HG03025 (cell line): ENCODE measurements at regions not wholly inside any gene's neighbourhood (a gene's known extent, or its start where the extent isn't known, plus 50 kb on each side); places are given as distances from the start of the nearest gene placed in this dataset.
"Not testable (repeated sequence)": the region's sequence is repeated elsewhere in the genome, so short reads cannot be mapped to it uniquely, and the experiment has no call there.

Source experiments
- ATAC-seq: cut with Tn5 transposase; IDR thresholded peaks from one replicate; pipeline ENCODE4 v1.9.1; 2021; ENCODE audit warnings: mild to moderate bottlenecking, moderate library complexity; ENCODE audit not compliant: unreplicated experiment, low FRiP score

- not testable (repeated sequence) for ATAC-seq
These were observed 1662.7 kb upstream of the PABPC4L start for GRCh38 chr4:135864304-135864703.

GRCh38 chr4:135840781-135841180 is 1639.2 kb upstream of the PABPC4L start:
- no peak for ATAC-seq

- no peak for ATAC-seq
These were observed 1638.1 kb upstream of the PABPC4L start for GRCh38 chr4:135839712-135840111.

- ATAC-seq = no peak
These were observed 1637.3 kb upstream of the PABPC4L start for GRCh38 chr4:135838889-135839288.

- ATAC-seq = no peak
These were observed 1632.9 kb upstream of the PABPC4L start for GRCh38 chr4:135834471-135834870.

- ATAC-seq = no peak
These were observed 1631.9 kb upstream of the PABPC4L start for GRCh38 chr4:135833529-135833928.

GRCh38 chr4:135824759-135825296 is 1623.2 kb upstream of the PABPC4L start:
- ATAC-seq = no peak

GRCh38 chr4:135804785-135805184 is 1603.2 kb upstream of the PABPC4L start:
- no peak for ATAC-seq

- ATAC-seq = no peak
These were observed 1575.8 kb upstream of the PABPC4L start for GRCh38 chr4:135777361-135777760.

- no peak for ATAC-seq
These were observed 1574.3 kb upstream of the PABPC4L start for GRCh38 chr4:135775909-135776308.

GRCh38 chr4:135770505-135770904 is 1568.9 kb upstream of the PABPC4L start:
- no peak for ATAC-seq

- ATAC-seq = no peak
These were observed 1543.3 kb upstream of the PABPC4L start for GRCh38 chr4:135744928-135745327.

GRCh38 chr4:135741583-135741982 is 1540.0 kb upstream of the PABPC4L start:
- no peak for ATAC-seq

GRCh38 chr4:135739354-135739753 is 1537.8 kb upstream of the PABPC4L start:
- no peak for ATAC-seq

GRCh38 chr4:135735512-135735911 is 1533.9 kb upstream of the PABPC4L start:
- no peak for ATAC-seq

- no peak for ATAC-seq
These were observed 1530.9 kb upstream of the PABPC4L start for GRCh38 chr4:135732448-135732847.

- ATAC-seq = no peak
These were observed 1530.1 kb upstream of the PABPC4L start for GRCh38 chr4:135731682-135732081.

GRCh38 chr4:135724421-135724820 is 1522.8 kb upstream of the PABPC4L start:
- no peak for ATAC-seq

GRCh38 chr4:135718019-135718418 is 1516.4 kb upstream of the PABPC4L start:
- ATAC-seq = no peak

- no peak for ATAC-seq
These were observed 1503.8 kb upstream of the PABPC4L start for GRCh38 chr4:135705343-135705742.

- ATAC-seq = no peak
These were observed 1492.5 kb upstream of the PABPC4L start for GRCh38 chr4:135694066-135694465.

GRCh38 chr4:135684001-135684400 is 1482.4 kb upstream of the PABPC4L start:
- no peak for ATAC-seq

GRCh38 chr4:135672202-135672601 is 1470.6 kb upstream of the PABPC4L start:
- no peak for ATAC-seq
